ENCODE measurements at regions not wholly inside any gene's neighbourhood (a gene's known extent, or its start where the extent isn't known, plus 50 kb on each side); places are given as distances from the start of the nearest gene placed in this dataset.

GRCh38 chr12:13358391-13358905 lies 161.9 kb downstream of the EMP1 start:
- Histone ChIP-seq H3K9me3 (ENCODE audit: control insufficient read depth in 1 of 2, low read length in 2 of 2) (no peaks in the 10 kb centered on the region), H3K27me3 (ENCODE audit: low read depth, low read length) (no peaks in the 10 kb centered on the region), H3K27ac (ENCODE audit: low read length) (no peak overlapping the region), H3K4me3 (ENCODE audit: low read depth in 1 of 2, low read length in 2 of 2) (no peak overlapping the region), H3K36me3 (ENCODE audit: control insufficient read depth in 1 of 2, insufficient read depth in 2 of 2, low read length in 2 of 2) (no peaks in the 10 kb centered on the region), H3K4me1 (ENCODE audit: control insufficient read depth in 1 of 2, insufficient read depth in 2 of 2, low read length in 2 of 2) (no peaks in the 10 kb centered on the region)

GRCh38 chr12:13350946-13351345 lies 154.4 kb downstream of the EMP1 start:
- no peaks in the 10 kb centered on the region for H3K36me3 ChIP-seq (ENCODE audit: control insufficient read depth in 1 of 2, insufficient read depth in 2 of 2, low read length in 2 of 2)

GRCh38 chr12:13350381-13350780 lies 153.9 kb downstream of the EMP1 start:
- no peak overlapping the region for H3K4me3 ChIP-seq (ENCODE audit: low read depth in 1 of 2, low read length in 2 of 2)
- H3K36me3 ChIP-seq (ENCODE audit: control insufficient read depth in 1 of 2, insufficient read depth in 2 of 2, low read length in 2 of 2) = no peaks in the 10 kb centered on the region
- H3K27me3 ChIP-seq (ENCODE audit: low read depth, low read length) = no peaks in the 10 kb centered on the region
- no peaks in the 10 kb centered on the region for H3K4me1 ChIP-seq (ENCODE audit: control insufficient read depth in 1 of 2, insufficient read depth in 2 of 2, low read length in 2 of 2)
- H3K9me3 ChIP-seq (ENCODE audit: control insufficient read depth in 1 of 2, low read length in 2 of 2) = no peaks in the 10 kb centered on the region
- H3K27ac ChIP-seq (ENCODE audit: low read length) = no peak overlapping the region

More at GRCh38 chr12:13350946-13351345, 154.4 kb downstream of the EMP1 start:
- H3K27ac ChIP-seq (ENCODE audit: low read length) = no peak overlapping the region
- no peaks in the 10 kb centered on the region for H3K27me3 ChIP-seq (ENCODE audit: low read depth, low read length)
- no peak overlapping the region for H3K4me3 ChIP-seq (ENCODE audit: low read depth in 1 of 2, low read length in 2 of 2)
- H3K9me3 ChIP-seq (ENCODE audit: control insufficient read depth in 1 of 2, low read length in 2 of 2) = no peaks in the 10 kb centered on the region
- no peaks in the 10 kb centered on the region for H3K4me1 ChIP-seq (ENCODE audit: control insufficient read depth in 1 of 2, insufficient read depth in 2 of 2, low read length in 2 of 2)

GRCh38 chr12:13348464-13348863 lies 151.9 kb downstream of the EMP1 start:
- no peak overlapping the region for H3K4me3 ChIP-seq (ENCODE audit: low read depth in 1 of 2, low read length in 2 of 2)
- H3K9me3 ChIP-seq (ENCODE audit: control insufficient read depth in 1 of 2, low read length in 2 of 2) = no peaks in the 10 kb centered on the region
- no peaks in the 10 kb centered on the region for H3K4me1 ChIP-seq (ENCODE audit: control insufficient read depth in 1 of 2, insufficient read depth in 2 of 2, low read length in 2 of 2)
- H3K36me3 ChIP-seq (ENCODE audit: control insufficient read depth in 1 of 2, insufficient read depth in 2 of 2, low read length in 2 of 2) = no peaks in the 10 kb centered on the region
- no peak overlapping the region for H3K27ac ChIP-seq (ENCODE audit: low read length)
- H3K27me3 ChIP-seq (ENCODE audit: low read depth, low read length) = no peaks in the 10 kb centered on the region

GRCh38 chr12:13347241-13348043 lies 150.9 kb downstream of the EMP1 start:
- H3K27me3 ChIP-seq (ENCODE audit: low read depth, low read length) = no peaks in the 10 kb centered on the region
- no peak overlapping the region for H3K4me3 ChIP-seq (ENCODE audit: low read depth in 1 of 2, low read length in 2 of 2)
- H3K9me3 ChIP-seq (ENCODE audit: control insufficient read depth in 1 of 2, low read length in 2 of 2) = no peaks in the 10 kb centered on the region
- H3K4me1 ChIP-seq (ENCODE audit: control insufficient read depth in 1 of 2, insufficient read depth in 2 of 2, low read length in 2 of 2) = no peaks in the 10 kb centered on the region
- no peak overlapping the region for H3K27ac ChIP-seq (ENCODE audit: low read length)
- no peaks in the 10 kb centered on the region for H3K36me3 ChIP-seq (ENCODE audit: control insufficient read depth in 1 of 2, insufficient read depth in 2 of 2, low read length in 2 of 2)

GRCh38 chr12:13345722-13346121 lies 149.2 kb downstream of the EMP1 start:
- Histone ChIP-seq H3K27me3 (ENCODE audit: low read depth, low read length) (no peaks in the 10 kb centered on the region), H3K4me3 (ENCODE audit: low read depth in 1 of 2, low read length in 2 of 2) (no peak overlapping the region), H3K9me3 (ENCODE audit: control insufficient read depth in 1 of 2, low read length in 2 of 2) (peaks cover 0 to 3% of the 10 kb centered on the region in 2 donors), H3K4me1 (ENCODE audit: control insufficient read depth in 1 of 2, insufficient read depth in 2 of 2, low read length in 2 of 2) (no peaks in the 10 kb centered on the region), H3K27ac (ENCODE audit: low read length) (no peak overlapping the region), H3K36me3 (ENCODE audit: control insufficient read depth in 1 of 2, insufficient read depth in 2 of 2, low read length in 2 of 2) (no peaks in the 10 kb centered on the region)

- H3K27ac ChIP-seq (ENCODE audit: low read length) = no peak overlapping the region
- no peak overlapping the region for H3K4me3 ChIP-seq (ENCODE audit: low read depth in 1 of 2, low read length in 2 of 2)
- no peaks in the 10 kb centered on the region for H3K4me1 ChIP-seq (ENCODE audit: control insufficient read depth in 1 of 2, insufficient read depth in 2 of 2, low read length in 2 of 2)
- H3K9me3 ChIP-seq (ENCODE audit: control insufficient read depth in 1 of 2, low read length in 2 of 2) = peaks cover 0 to 3% of the 10 kb centered on the region in 2 donors
- no peaks in the 10 kb centered on the region for H3K27me3 ChIP-seq (ENCODE audit: low read depth, low read length)
- no peaks in the 10 kb centered on the region for H3K36me3 ChIP-seq (ENCODE audit: control insufficient read depth in 1 of 2, insufficient read depth in 2 of 2, low read length in 2 of 2)
Observed at GRCh38 chr12:13343375-13343774, 146.8 kb downstream of the EMP1 start.

- Histone ChIP-seq H3K9me3 (ENCODE audit: control insufficient read depth in 1 of 2, low read length in 2 of 2) (peaks cover 0 to 3% of the 10 kb centered on the region in 2 donors), H3K4me1 (ENCODE audit: control insufficient read depth in 1 of 2, insufficient read depth in 2 of 2, low read length in 2 of 2) (no peaks in the 10 kb centered on the region), H3K4me3 (ENCODE audit: low read depth in 1 of 2, low read length in 2 of 2) (no peak overlapping the region), H3K27me3 (ENCODE audit: low read depth, low read length) (no peaks in the 10 kb centered on the region), H3K27ac (ENCODE audit: low read length) (no peak overlapping the region), H3K36me3 (ENCODE audit: control insufficient read depth in 1 of 2, insufficient read depth in 2 of 2, low read length in 2 of 2) (no peaks in the 10 kb centered on the region)
Observed at GRCh38 chr12:13342971-13343370, 146.4 kb downstream of the EMP1 start.

- Histone ChIP-seq H3K36me3 (ENCODE audit: control insufficient read depth in 1 of 2, insufficient read depth in 2 of 2, low read length in 2 of 2) (no peaks in the 10 kb centered on the region), H3K4me3 (ENCODE audit: low read depth in 1 of 2, low read length in 2 of 2) (no peak overlapping the region), H3K9me3 (ENCODE audit: control insufficient read depth in 1 of 2, low read length in 2 of 2) (peaks cover 0 to 3% of the 10 kb centered on the region in 2 donors), H3K27ac (ENCODE audit: low read length) (no peak overlapping the region), H3K4me1 (ENCODE audit: control insufficient read depth in 1 of 2, insufficient read depth in 2 of 2, low read length in 2 of 2) (no peaks in the 10 kb centered on the region), H3K27me3 (ENCODE audit: low read depth, low read length) (no peaks in the 10 kb centered on the region)
Observed at GRCh38 chr12:13340149-13340548, 143.6 kb downstream of the EMP1 start.

- Histone ChIP-seq H3K4me3 (ENCODE audit: low read depth in 1 of 2, low read length in 2 of 2) (no peak overlapping the region), H3K27me3 (ENCODE audit: low read depth, low read length) (no peaks in the 10 kb centered on the region), H3K36me3 (ENCODE audit: control insufficient read depth in 1 of 2, insufficient read depth in 2 of 2, low read length in 2 of 2) (no peaks in the 10 kb centered on the region), H3K4me1 (ENCODE audit: control insufficient read depth in 1 of 2, insufficient read depth in 2 of 2, low read length in 2 of 2) (no peaks in the 10 kb centered on the region), H3K27ac (ENCODE audit: low read length) (no peak overlapping the region), H3K9me3 (ENCODE audit: control insufficient read depth in 1 of 2, low read length in 2 of 2) (peaks cover 0 to 3% of the 10 kb centered on the region in 2 donors)
Observed at GRCh38 chr12:13339538-13339937, 143.0 kb downstream of the EMP1 start.

- Histone ChIP-seq H3K36me3 (ENCODE audit: control insufficient read depth in 1 of 2, insufficient read depth in 2 of 2, low read length in 2 of 2) (no peaks in the 10 kb centered on the region), H3K27ac (ENCODE audit: low read length) (no peak overlapping the region), H3K9me3 (ENCODE audit: control insufficient read depth in 1 of 2, low read length in 2 of 2) (peaks cover 0 to 3% of the 10 kb centered on the region in 2 donors), H3K27me3 (ENCODE audit: low read depth, low read length) (no peaks in the 10 kb centered on the region), H3K4me3 (ENCODE audit: low read depth in 1 of 2, low read length in 2 of 2) (no peak overlapping the region), H3K4me1 (ENCODE audit: control insufficient read depth in 1 of 2, insufficient read depth in 2 of 2, low read length in 2 of 2) (no peaks in the 10 kb centered on the region)
Observed at GRCh38 chr12:13339091-13339490, 142.6 kb downstream of the EMP1 start.

GRCh38 chr12:13337791-13338190 lies 141.3 kb downstream of the EMP1 start:
- no peaks in the 10 kb centered on the region for H3K36me3 ChIP-seq (ENCODE audit: control insufficient read depth in 1 of 2, insufficient read depth in 2 of 2, low read length in 2 of 2)
- no peaks in the 10 kb centered on the region for H3K27me3 ChIP-seq (ENCODE audit: low read depth, low read length)
- H3K4me1 ChIP-seq (ENCODE audit: control insufficient read depth in 1 of 2, insufficient read depth in 2 of 2, low read length in 2 of 2) = no peaks in the 10 kb centered on the region
- no peak overlapping the region for H3K4me3 ChIP-seq (ENCODE audit: low read depth in 1 of 2, low read length in 2 of 2)
- H3K9me3 ChIP-seq (ENCODE audit: control insufficient read depth in 1 of 2, low read length in 2 of 2) = peaks cover 0 to 3% of the 10 kb centered on the region in 2 donors
- H3K27ac ChIP-seq (ENCODE audit: low read length) = no peak overlapping the region

All from muscle layer of duodenum (tissue), 2 donors.